GM19372 (cell line): ENCODE measurements at regions not wholly inside any gene's neighbourhood (a gene's known extent, or its start where the extent isn't known, plus 50 kb on each side); places are given as distances from the start of the nearest gene placed in this dataset.

Source experiments
- ATAC-seq: cut with Tn5 transposase; IDR thresholded peaks from one replicate; pipeline ENCODE4 v1.9.1; 2021; ENCODE audit warnings: mild to moderate bottlenecking, low read depth, moderate library complexity; ENCODE audit not compliant: unreplicated experiment

DNA sequence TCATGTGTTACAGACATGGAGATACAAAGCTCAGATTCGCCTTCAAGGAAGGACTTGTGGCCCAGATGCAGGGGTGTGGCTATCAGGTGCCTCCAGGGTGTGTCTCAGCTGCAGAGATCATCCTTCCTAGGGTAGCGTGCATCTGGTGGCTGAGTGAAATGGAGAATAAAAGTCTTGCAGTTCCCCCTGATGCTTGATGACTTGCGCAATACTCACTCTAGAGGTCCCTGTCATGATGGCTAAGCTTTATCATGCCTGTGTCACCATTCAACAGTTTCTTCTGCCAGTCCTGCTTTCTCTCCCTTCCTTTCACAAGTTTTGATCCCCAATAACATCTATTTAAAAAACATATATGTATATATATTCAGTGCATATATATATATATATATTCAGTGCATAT, 228.1 kb downstream of the PAX1 start:
- ATAC-seq, result no peak

DNA sequence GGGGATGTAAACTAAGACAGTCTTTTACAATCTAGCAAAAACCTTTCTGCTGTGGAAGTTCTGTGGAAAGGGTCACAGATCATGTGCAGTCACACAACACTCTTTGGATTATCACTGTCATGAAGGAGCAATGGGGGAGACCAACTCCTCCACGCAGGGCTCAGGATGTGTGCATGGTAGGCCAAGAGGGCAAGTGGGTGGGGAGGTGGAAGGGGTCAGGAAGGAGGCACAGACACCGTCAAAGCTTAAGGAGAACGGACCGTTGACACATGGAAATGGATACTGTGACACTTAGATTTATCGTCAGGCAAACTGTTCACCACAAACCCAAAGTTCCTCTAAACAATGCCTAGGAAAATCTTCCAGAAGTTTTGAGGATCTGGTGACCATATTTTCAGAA, 215.8 kb downstream of the PAX1 start:
- ATAC-seq, result no peak

DNA sequence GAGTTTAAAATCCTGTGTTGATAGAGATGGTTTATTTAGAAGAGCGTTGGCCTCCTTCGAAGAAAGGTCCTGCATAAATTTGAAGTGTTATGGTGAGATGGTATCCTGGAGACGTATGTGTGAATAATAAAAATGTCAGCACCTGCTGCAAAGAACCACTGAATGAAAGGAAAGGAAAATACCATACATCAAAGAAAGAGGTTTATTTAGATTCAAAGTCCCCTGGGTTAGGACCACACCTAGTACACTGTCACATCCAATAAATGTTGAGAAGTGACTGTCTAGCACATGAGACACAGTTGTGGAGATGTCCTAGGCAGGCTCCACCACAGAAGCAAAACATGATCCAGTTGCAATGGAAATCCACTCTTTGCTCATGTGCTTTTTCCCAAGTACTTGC, 214.7 kb downstream of the PAX1 start:
- ATAC-seq, result no peak

DNA sequence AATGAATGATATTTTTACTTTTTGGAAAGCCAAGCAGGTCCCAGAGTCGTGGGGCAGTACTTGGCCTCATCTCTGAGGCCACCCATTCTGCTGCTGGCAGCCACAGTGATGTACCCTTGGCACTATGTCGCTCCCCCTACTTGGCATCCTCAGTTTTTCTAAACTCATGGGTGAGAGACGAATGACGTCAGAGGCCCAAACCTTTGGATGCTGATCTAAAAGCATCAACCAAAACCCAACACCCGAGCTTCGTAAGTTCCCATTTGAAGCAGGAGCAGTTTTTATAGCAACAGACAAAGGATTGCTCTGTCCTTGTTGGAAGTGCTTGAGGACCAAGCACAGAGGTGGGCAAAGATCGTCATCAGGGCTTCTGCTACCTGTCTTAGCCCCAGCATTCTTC, 212.9 kb downstream of the PAX1 start:
- ATAC-seq, result no peak

DNA sequence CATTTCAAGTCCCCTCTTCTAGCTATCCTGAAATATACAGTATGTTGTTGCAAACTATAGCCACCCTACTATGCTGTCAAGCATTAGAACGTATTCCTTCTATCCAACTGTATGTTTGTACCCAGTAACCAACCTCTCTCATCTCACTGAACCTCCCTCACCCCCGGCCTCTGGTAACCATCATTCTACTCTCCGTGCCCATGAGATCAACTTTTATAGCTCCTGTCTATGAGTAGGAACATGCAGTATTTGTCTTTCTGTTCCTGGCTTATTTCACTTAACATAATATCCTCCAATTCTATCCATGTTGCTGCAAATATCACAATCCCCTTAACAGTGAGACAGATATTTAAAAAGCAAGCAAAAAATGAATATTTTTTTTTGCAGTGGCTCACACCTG, 196.9 kb downstream of the PAX1 start:
- ATAC-seq, result no peak

DNA sequence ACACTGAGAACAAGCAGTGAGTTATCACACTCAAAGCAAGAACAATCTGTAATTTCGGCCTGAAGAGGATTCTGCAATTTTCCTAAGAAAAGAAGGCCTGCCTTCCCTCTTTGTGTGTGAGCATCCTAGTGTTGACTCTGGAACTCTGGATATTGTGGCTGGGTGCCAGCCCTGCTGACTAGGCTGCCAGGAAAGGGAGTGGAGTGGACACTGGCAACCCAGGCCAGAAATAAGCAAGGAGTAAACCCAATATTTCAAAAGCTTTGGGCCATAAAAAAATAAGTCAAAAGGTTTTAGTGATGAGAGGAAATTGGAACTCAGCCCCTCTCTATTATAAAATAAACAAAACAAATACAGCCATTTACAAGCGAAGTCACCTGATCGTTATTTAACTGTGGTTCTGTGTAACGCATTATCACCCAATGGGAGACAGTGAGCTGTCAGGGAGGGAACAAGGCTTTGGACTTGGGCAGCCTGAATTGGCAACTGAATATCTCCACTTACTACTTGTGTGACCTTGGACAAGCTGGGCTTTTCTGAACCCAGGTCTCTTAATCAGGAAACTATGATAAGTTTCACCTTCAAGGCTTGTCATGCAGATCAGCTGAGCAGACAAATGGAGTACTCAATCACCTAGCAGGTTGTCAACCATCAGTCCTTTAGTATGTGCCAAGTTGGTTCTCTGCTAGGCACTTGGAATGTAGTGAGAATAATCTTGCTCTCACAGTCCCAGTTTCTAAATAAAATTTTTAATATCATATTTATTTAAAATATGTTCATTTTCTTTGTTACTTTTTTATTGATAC, 196.2 kb downstream of the PAX1 start:
- no peak for ATAC-seq

DNA sequence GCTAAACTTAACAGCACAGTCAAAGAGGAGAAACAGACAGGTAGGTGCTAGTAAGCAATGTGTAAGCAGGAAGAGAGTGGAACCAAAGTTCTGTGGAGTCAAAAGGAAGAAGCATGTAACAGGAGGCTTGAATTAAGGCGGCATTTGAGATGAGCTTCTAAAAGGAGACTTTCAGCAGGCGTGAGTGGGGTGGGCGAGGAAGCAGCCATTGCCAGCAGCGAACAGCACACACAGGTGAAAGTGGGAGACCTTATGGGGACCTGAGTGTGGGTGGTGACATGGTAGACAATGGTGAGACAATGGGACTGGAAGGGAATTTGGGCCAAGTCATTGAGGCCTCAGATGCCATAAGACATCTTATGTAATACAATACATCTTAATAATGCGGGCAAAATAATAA, 195.0 kb downstream of the PAX1 start:
- no peak for ATAC-seq

DNA sequence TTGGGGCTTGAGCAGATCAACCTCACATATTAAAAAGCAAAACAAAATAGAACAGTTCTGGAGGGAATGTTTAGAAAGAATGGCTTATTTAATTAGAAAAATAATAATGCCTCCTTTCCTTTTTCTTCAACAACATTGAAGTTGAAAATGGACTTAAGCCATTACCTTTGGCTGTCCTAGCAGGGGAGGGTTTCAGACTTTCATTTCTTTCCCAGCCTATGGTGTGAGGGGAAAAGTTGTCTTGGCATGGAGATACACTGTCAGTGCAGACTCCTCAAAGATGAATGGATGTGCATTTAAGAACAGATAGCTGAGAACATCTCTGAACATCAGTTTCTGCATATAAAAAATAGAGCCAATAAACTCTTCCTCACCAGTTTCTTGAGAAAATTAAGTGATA, 169.5 kb downstream of the PAX1 start:
- ATAC-seq, result no peak

DNA sequence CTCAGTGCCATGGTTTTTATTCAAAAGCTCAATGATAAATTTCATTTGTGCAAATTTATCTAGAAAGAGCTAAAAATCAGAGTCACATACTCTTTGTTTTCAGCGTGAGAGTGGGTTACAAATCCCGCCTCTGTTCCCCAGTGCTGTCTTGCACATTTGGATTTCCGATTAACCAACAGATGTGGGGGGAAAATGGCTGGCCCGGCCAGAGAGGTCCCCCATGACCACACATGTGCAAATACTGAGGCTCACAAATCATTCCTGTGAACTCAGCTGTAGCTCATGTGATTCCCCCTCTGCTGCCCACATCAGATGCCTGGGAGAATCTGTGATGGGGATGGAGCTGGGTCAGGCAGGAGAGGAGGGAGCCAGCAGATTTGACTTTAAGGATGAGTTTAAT, 168.7 kb downstream of the PAX1 start:
- ATAC-seq, result no peak

DNA sequence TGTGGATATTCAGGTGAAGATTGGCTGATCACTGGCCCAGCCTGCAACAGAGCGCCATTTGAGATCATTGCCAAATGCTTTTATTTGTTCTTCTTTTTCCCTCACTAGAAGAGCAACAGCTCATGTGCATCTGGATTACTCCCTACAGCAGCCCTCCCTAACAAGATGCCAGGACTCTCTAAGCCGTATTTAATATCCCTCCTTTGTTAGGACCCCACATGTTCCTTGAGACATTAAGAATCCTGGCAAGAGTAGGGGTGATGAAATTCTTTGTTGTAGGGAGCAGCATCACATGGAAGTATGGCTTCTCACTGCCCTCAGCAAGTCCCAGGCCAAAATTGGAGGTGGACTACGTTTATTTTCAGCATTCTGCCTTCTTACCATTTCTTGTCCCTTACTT, 167.8 kb downstream of the PAX1 start:
- ATAC-seq, result no peak

DNA sequence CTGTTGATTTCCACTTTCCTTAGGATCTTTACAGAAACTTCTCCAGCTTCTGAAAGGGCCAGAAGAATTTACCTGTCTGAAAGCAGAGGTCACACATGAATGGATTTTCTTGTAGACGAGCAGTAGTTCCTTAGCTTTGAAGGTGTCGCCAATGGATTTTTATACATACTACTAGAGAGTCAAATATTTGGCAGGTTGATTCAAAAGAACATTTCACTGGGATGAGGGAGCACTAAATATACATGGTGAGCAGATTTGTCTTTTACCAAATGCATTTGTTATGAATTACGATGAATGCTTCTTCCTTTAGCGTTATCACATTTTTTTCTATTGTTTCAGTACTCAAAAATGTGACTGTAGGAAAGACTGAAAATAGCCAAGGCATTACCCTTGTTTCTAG, 162.3 kb downstream of the PAX1 start:
- no peak for ATAC-seq

DNA sequence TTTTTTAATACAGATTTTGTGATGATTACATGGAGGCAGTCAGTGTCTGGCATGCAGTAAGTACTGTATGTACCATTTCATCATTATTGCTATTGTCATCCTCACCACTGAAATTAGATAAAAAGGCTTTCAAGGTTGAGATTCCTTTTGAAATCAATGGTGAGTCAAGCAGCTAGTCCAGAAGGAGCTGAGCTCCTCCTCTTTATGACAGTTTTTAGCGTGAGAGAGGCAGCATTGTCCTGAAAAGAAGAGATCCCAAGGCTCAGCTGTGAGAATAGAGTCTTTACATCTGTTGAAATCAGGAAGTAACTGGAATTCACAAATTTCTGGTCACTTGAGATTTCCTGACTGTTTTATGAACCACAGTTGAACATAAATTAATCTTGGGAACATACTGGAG, 161.9 kb downstream of the PAX1 start:
- no peak for ATAC-seq

DNA sequence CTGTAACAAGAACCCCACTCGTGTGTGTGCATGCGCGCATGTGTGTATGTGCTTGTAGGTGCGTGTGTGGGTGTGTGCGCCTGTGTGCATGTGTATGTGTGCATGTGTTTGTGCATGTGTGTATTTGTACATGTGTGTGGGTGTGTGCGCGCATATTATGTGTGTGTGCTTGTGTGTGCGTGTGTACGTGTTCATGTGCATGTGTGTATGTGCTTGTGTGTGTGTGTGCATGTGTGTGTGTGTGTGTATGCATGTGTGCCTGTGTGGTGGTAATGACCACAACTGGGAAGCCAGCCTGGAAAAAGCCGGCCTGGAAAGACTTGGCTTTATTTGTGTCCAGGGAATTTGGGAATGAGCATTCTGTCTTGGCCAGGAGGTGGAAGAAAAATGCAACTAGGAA, 157.5 kb downstream of the PAX1 start:
- no peak for ATAC-seq

DNA sequence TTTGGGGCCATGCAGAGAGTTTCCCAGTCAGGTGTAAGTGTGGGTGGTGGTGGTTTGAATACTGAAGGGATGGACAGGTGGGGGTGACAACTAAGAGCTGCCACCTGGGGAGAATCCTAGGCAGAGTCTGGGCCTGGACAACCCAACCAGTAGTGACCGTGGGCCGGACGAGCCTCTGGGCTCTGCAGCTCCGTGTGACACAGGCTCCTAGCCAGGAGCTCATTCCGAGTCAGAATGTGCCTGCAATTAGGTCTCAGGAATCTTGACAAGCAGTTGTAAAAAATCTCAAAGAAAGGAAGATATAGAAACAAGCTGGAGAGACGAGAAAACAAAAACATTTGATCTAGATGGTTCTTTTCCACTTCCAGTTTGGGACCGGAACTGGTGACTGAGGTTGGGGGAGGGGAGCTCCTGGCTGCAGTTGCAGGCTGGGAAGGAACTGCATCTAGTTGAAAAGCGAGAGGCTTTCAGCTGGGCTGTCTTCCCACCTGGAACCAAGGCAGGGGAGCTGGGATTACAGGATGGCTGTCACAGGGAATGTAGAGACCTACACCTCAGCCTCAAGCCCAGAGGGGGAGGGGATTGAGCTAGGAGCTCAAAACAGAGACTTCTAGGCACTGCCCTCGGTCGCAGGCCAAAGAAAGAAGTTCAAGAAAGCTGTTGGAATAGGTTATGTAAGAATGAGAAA, 156.9 kb downstream of the PAX1 start:
- ATAC-seq, result no peak

DNA sequence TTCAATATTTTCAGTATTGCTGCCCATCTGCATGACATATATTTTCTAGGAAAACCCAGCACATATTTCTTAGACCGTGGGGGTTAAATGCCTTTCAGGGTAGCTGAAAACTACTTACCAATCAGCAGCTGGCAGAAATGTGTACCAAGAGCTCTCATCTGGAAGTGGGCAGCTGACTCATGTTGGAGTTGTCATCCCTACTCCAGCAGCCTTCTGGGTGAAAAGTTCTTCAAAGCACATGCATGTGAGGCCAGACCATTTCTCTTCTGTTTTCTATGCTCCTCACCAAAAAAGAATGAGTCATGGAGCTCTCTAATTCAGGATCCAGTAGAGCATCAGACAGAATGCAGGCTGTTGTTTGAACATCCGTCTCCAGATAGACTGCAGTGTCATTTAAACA, 135.5 kb downstream of the PAX1 start:
- no peak for ATAC-seq

DNA sequence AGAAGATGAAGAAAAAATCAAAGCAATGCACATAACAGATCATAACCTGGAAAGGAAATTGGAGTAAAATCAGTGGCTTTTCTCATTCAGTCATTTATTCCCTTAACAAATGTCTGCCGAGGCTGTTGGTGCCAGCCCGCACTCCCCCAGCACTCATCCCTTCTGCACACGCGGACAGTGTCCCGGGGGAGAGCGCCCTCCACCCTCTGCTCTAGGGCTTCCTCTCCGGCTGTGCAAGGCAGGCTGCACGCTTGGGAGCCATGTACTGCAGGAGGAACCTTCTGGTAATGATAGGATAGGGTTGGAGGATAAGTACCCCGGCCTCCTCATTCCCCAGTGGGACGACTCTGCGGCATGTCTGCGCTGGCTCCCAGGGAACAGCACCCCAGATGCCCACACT, 134.5 kb downstream of the PAX1 start:
- no peak for ATAC-seq

DNA sequence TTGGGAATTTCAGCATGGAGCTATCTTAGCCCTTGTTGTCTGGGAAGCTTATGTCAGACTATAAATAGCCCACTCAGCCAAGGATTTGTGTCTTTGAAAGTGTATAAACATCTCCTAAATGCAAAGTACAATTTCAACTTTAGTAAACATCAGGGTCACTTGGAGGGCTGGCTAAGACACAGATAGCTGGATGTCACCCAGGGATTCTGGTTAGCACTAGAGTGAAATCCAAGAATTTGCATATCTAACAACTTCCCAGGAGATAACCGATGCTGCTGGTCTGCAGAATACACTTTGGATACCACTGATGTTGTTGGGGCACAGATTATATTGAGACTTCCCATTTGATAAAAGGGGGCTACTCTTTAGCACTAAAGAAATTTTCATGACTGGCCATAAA, 130.9 kb downstream of the PAX1 start:
- no peak for ATAC-seq

DNA sequence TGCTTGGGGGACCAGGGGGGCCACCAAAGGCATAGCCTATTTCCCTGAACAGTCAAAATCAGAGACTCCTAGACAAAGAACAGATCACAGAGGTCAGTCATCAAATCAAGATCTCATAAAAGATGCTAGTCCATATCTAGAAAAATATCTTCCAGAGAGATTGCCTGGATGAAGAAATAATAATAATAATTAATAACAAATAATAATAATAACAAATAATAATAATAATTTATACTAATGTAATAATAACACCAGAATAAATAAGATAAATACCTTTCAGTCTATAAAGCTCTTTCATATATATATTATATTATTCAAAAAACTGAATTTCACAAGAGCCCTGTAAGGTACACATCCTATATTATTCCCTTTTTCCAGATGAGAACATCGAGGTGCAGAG, 129.6 kb downstream of the PAX1 start:
- ATAC-seq, result no peak

DNA sequence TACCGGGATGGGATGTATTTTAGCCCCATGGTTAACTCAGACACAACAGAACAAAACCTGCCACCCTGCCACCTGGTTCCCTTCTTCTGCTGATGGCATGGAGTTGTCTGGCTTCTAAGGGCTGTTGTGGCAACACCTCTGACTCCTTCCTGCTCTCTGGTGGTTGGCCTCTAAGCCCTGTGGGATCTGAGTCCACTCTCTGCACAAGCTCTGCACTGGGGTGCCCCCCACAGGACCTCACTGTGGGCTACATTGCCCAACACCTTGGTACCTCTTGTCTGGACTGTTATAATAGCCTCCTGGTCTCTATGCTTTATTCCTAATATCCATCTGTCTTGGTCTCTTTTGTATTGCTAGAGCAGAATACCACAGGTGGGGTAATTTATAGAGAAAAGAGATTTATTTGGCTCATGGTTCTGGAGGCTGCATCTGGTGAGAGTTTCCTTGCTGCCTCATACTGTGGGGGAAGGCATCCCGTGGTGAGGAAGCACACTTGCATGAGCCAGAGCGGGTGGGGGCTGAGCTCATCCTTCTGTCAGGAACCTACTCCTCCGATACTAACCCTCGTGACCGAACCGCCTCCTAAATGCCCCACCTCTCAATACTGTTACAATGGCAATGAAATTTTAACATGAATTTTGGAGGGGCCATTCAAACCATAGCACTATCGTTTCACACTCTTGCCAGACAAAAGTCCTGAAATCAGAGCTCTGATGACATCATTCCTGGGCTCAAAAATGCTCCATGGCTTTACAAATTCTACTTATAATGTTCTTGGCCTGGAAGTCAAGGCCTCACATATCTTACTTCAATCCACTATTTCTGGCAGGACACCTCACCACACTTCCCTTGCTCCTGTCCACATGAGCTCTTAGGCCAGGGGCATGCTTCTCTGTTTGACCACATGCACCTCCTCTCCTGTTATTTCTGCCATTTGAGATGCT, 127.2 kb downstream of the PAX1 start:
- ATAC-seq, result no peak

DNA sequence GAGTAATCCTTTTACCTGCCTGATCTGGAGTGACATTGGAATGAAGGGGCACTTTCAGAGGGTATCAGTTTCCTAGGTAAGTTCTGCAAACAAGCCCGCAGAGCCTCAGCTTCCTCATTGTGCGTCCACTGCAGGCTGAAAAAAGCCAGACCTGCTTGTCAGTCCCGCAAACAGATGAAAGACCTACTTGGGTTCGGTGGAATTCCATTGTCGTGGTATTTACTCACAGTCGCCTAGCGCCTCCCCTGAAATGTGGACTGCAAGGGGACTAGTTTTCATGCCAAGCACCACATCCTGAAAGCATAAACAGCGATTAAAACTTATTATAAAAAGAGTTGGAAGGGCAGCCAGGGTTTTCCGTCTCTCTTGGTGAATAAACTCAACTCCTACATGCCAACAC, 121.5 kb downstream of the PAX1 start:
- no peak for ATAC-seq

DNA sequence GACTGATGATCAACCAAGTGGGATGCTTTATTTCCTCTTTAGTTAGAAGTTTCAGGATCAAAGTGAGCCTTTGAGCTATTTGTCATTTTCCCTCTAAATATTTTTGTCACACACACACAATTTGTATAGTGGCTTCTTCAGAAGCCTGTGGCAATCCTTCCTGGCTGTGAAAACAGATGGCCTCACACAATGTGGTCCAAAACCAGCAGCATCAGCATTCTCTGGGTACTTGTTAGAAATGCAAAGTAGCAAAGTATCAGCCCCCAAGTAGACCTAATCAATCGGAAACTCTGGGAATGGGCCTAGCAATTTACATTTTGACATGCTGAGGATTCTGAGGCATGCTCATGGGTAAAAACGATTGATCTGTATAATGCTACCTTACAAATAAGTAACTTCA, 115.9 kb downstream of the PAX1 start:
- ATAC-seq, result no peak
